SK-N-MC (cell line): ENCODE measurements at regions not wholly inside any gene's neighbourhood (a gene's known extent, or its start where the extent isn't known, plus 50 kb on each side); places are given as distances from the start of the nearest gene placed in this dataset.

Experiments
- EZH2 ChIP-seq: fragments of 200-600 bp; sonication (generic); IDR thresholded peaks from one replicate; pipeline ENCODE4 v1.6.1; 2017; ENCODE audit warnings: antibody characterized with exemption
- POLR2AphosphoS5 ChIP-seq: IDR thresholded peaks from 2 replicates; pipeline ENCODE4 v1.6.1; 2012; ENCODE audit warnings: mild to moderate bottlenecking, low read depth, low read length, borderline replicate concordance

DNA sequence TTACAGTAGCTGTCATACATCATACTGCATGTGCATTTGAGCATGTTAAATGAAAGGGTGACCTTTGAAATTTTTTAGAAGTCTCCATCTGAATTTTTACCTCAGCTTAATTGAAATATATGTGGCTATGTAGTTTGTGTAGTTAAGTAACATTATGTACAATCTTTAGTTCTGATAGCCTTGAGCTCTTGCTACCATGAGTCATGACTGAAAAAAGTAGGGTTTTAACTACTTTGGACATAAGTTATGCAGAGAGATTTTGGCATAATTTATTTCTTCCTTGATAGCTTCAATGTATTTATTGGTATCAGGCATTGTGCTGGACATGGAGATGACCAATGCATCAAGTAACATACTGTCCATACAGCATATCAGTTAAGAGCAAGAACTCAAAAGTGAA lies 376.5 kb upstream of the ZNF717 start:
- TF ChIP-seq POLR2AphosphoS5 (no peak), EZH2 (no peak)
